HK-2 (cell line): ENCODE measurements at regions not wholly inside any gene's neighbourhood (a gene's known extent, or its start where the extent isn't known, plus 50 kb on each side); places are given as distances from the start of the nearest gene placed in this dataset.

Experiments
- DNase-seq: peaks from one replicate; pipeline ENCODE4 v3.0.0-alpha.2; 2018; ENCODE audit not compliant: unreplicated experiment

GRCh38 chr13:33626407-33626806 lies 191.5 kb upstream of the RFC3 start:
- DNase-seq = no peak

GRCh38 chr13:33628662-33629061 lies 189.3 kb upstream of the RFC3 start:
- DNase-seq = no peak

- DNase-seq = no peak
Observed at GRCh38 chr13:33629605-33630360, 188.2 kb upstream of the RFC3 start.

- no peak for DNase-seq
Observed at GRCh38 chr13:33633701-33634545, 184.0 kb upstream of the RFC3 start.

GRCh38 chr13:33634546-33634982 lies 183.4 kb upstream of the RFC3 start:
- no peak for DNase-seq

GRCh38 chr13:33636243-33636642 lies 181.7 kb upstream of the RFC3 start:
- DNase-seq = no peak

- DNase-seq = no peak
Observed at GRCh38 chr13:33636955-33637670, 180.8 kb upstream of the RFC3 start.

GRCh38 chr13:33637978-33638743 lies 179.8 kb upstream of the RFC3 start:
- no peak for DNase-seq

- DNase-seq = no peak
Observed at GRCh38 chr13:33639158-33639557, 178.8 kb upstream of the RFC3 start.

GRCh38 chr13:33639626-33640080 lies 178.3 kb upstream of the RFC3 start:
- DNase-seq = no peak

GRCh38 chr13:33640832-33641231 lies 177.1 kb upstream of the RFC3 start:
- DNase-seq = no peak

GRCh38 chr13:33642374-33643065 lies 175.4 kb upstream of the RFC3 start:
- no peak for DNase-seq

GRCh38 chr13:33644581-33645543 lies 173.1 kb upstream of the RFC3 start:
- DNase-seq = no peak

GRCh38 chr13:33645591-33646554 lies 172.1 kb upstream of the RFC3 start:
- DNase-seq = no peak

- DNase-seq = no peak
Observed at GRCh38 chr13:33649212-33649878, 168.6 kb upstream of the RFC3 start.

- DNase-seq = no peak
Observed at GRCh38 chr13:33651766-33652165, 166.2 kb upstream of the RFC3 start.

GRCh38 chr13:33657274-33657673 lies 160.7 kb upstream of the RFC3 start:
- DNase-seq = no peak

- no peak for DNase-seq
Observed at GRCh38 chr13:33659466-33659865, 158.5 kb upstream of the RFC3 start.
